GM12872 (cell line): ENCODE measurements at regions not wholly inside any gene's neighbourhood (a gene's known extent, or its start where the extent isn't known, plus 50 kb on each side); places are given as distances from the start of the nearest gene placed in this dataset.

Experiments
- TF ChIP-seq, protein P1 (sequence below): IDR thresholded peaks from 3 replicates; pipeline ENCODE4 v1.5.1; 2011; ENCODE audit warnings: low read depth, mild to moderate bottlenecking, low read length, moderate library complexity; ENCODE audit not compliant: insufficient read depth

DNA sequence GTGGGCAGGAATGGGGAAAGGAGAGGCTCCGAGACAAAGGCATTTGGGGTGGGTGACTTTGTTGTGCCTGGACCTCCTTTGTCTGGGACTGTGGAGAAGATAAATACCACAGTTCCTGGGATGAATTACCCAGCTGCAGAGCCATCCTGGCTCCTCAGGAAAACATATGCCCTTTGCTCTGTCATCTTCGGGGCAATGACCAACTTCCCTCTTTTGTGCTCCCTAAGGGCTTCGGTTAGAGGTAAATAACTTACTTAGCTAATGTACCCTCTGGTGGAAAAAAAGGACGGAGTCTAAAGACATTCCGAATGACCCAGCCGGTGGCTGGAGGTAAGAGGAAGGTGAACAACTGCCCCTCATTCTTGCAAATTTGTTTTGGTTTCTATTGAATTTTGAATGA, 345.7 kb downstream of the GATA3 start:
- TF ChIP-seq, protein P1, sequence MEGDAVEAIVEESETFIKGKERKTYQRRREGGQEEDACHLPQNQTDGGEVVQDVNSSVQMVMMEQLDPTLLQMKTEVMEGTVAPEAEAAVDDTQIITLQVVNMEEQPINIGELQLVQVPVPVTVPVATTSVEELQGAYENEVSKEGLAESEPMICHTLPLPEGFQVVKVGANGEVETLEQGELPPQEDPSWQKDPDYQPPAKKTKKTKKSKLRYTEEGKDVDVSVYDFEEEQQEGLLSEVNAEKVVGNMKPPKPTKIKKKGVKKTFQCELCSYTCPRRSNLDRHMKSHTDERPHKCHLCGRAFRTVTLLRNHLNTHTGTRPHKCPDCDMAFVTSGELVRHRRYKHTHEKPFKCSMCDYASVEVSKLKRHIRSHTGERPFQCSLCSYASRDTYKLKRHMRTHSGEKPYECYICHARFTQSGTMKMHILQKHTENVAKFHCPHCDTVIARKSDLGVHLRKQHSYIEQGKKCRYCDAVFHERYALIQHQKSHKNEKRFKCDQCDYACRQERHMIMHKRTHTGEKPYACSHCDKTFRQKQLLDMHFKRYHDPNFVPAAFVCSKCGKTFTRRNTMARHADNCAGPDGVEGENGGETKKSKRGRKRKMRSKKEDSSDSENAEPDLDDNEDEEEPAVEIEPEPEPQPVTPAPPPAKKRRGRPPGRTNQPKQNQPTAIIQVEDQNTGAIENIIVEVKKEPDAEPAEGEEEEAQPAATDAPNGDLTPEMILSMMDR: no peak

DNA sequence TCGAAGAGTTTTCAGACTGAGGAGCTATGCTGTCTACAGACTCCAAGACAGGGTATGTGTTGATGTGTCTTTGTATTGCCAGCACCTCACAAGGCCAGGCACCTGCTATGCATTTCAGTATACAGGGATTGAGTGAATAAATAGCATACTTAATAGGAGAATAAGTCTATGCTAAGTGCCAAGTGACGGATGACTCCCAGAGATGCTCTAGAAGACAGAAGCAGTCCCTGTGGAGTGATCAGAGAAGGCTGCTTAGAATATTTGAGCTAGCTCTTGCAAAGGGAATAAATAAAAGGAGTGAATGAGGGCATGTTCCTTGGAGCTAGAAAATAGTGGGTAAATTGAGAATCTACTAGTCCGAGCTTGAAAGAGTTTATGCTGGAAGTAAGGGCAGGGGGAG, 346.4 kb downstream of the GATA3 start:
- TF ChIP-seq, protein P1: no peak

DNA sequence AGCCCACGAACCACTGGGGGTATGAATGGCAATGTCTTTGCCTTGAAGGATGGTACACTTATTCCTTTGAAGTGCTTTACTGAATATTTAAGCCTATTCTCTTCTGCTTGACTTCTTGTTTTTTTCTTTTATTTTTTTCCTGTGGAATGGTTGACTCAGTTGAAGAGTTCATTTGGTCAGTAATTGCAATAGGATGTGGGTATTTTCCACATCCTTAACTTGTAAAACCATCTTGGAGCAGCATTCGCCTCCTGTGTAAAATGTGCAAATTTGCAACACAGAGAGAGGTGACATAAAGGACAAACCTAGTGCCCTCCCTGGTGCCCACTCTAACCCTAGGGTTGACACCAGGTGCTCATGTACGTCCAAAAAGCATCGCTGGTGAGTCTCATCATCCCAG, 347.0 kb downstream of the GATA3 start:
- TF ChIP-seq, protein P1: no peak

DNA sequence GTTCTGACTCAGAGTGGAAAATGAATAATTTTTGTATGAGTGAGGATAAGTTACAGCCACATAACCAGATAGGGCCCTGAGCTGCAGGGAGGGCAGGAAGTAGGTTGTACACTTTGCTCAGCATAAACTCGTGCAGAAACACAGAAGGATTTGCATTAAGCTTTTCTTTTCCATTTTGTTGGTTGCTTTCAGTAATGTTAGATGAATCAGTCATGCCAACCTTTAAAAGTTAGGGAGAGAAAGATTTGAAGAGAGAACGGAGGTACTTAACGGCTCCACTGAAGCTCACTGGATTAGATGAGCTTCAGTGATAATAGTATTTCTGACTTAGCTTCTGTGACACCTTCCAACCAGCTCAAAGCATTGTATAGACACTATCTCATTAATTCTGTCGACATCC, 348.1 kb downstream of the GATA3 start:
- TF ChIP-seq, protein P1: no peak

DNA sequence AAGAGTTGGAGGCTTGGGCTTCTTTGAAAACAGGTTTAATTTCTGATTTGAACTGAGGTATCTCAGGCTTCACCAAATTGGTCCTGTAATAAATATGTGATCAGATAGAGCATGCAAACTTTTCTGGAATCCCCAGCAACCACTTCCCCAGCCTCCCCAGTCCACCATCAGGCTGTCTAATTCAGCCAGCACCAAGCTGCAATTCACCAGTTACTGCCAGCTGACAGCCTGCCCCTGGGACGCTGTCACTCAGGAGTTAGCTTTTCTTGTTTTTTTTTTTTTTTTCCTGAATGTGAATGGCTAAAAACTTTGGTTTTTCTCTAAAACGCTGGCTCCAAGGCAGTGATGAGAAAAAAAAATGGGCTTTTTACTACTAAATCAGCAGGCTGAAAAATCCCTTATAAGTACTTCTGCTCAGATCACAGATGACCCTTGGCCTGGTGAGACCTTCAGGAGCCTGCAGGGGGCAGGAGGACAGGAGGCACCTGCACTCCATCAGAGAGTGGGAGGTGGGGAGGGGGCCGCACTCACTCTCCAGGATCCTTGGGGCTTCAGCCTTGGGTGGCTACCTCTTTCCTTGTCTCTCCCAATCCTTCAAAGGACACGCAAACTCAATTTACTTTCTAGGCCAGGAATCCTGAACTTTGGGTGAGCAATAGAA, 349.4 kb downstream of the GATA3 start:
- TF ChIP-seq, protein P1: 0 out of 3 replicates have a peak, but pooled peaks have one; percentile 25

DNA sequence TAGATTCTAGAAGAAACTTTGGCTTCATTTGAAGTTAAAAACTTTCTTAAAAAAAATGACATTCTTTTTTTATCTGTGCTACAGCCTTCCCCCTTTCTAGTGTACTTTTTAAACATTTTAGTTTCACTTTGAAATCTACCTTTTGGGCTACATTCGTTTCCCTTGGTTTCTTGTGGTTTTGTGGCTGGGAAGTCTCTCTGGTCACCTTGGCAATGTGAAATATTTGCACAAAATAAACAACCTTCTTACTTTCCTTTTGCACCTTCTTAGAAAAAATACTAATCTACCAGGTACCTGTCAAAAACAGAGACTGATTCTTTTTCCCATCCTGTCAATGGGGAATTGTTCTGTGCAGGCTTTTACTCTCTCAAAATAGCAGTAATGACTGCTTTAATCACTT, 350.2 kb downstream of the GATA3 start:
- TF ChIP-seq, protein P1: no peak

DNA sequence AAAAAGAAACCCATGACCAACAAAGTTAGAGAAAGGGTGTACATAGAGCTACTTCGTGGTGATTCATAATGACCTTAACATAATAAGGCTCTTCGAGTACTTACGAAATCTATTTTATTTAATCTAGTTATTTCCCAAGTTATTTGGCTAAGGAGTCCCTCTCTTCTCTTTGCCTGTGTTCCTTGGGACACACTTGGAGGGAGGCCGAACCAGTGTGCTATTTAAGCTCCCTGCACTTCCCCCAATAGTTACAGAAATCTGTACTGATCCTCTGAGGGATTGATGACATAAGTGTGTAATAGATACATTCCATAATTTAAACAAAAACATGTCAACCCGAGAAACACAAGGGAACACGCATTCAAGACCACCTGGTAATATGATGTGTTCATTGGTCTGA, 351.1 kb downstream of the GATA3 start:
- TF ChIP-seq, protein P1: no peak
